Mucosa of descending colon (tissue), 3 donors: ENCODE measurements at regions not wholly inside any gene's neighbourhood (a gene's known extent, or its start where the extent isn't known, plus 50 kb on each side); places are given as distances from the start of the nearest gene placed in this dataset.
"Not testable (repeated sequence)": the region's sequence is repeated elsewhere in the genome, so short reads cannot be mapped to it uniquely, and the experiment has no call there.

Experiments used
- ATAC-seq: fragments of 200-7000 bp; cut with Tn5 transposase; one replicate; pipeline ENCODE4 v1.9.1; 2020; ENCODE audit warnings: mild to moderate bottlenecking, moderate library complexity
- DNase-seq, 3 donors: peaks; one replicate each; pipeline ENCODE4 v3.0.0-alpha.2; 2020
- H3K36me3 ChIP-seq: fragments of 200-600 bp; one replicate; pipeline ENCODE4 v1.8.0; 2021; ENCODE audit warnings: low read depth, mild to moderate bottlenecking
- H3K4me1 ChIP-seq: fragments of 200-600 bp; one replicate; pipeline ENCODE4 v1.8.0; 2021; ENCODE audit warnings: low read depth, mild to moderate bottlenecking
- H3K4me3 ChIP-seq: fragments of 200-600 bp; one replicate; pipeline ENCODE4 v1.8.0; 2021; ENCODE audit warnings: mild to moderate bottlenecking
- H3K9me3 ChIP-seq: fragments of 200-600 bp; one replicate; pipeline ENCODE4 v1.8.0; 2021; ENCODE audit warnings: mild to moderate bottlenecking
- CTCF ChIP-seq: fragments of 200-600 bp; IDR thresholded peaks from one replicate; pipeline ENCODE4 v1.8.0; 2022; ENCODE audit warnings: antibody characterized with exemption, mild to moderate bottlenecking
- intact Hi-C, 2 donors: fragments of 100-400 bp; cut with DNase I in 1 of 2; cut with micrococcal nuclease in 1 of 2; formaldehyde crosslinking; loops; one replicate each; pipeline versions ENCODE4 v1.11.0 to v1.11.1; 2022; cut with DNase I, micrococcal nuclease
- donor health status: DM: no; HTN: no; CAD: no; lungs with moderate emphysema.
- donor health status: DM: no; HTN: no; CAD: no.
- donor health status: DM: no; HTN: yes; CAD: no.

GRCh38 chr11:96567176-96567575 lies 177.4 kb downstream of the JRKL start:
- Histone ChIP-seq H3K4me1 (no peaks in the 10 kb centered on the region), H3K36me3 (no peaks in the 10 kb centered on the region), H3K4me3 (no peak overlapping the region), H3K9me3 (no peaks in the 10 kb centered on the region)
- intact Hi-C loops: no loop called here
- ATAC-seq (no peak), DNase-seq (no peak)
- no peak for TF ChIP-seq CTCF

GRCh38 chr11:96567667-96568066 lies 177.9 kb downstream of the JRKL start:
- intact Hi-C loops: no loop called here
- ATAC-seq (no peak), DNase-seq (no peak)
- no peak for TF ChIP-seq CTCF
- Histone ChIP-seq H3K36me3 (no peaks in the 10 kb centered on the region), H3K4me1 (no peaks in the 10 kb centered on the region), H3K4me3 (no peak overlapping the region), H3K9me3 (no peaks in the 10 kb centered on the region)

GRCh38 chr11:96576383-96576782 lies 186.6 kb downstream of the JRKL start:
- Histone ChIP-seq H3K4me3 (no peak overlapping the region), H3K36me3 (no peaks in the 10 kb centered on the region), H3K4me1 (no peaks in the 10 kb centered on the region), H3K9me3 (no peaks in the 10 kb centered on the region)
- TF ChIP-seq CTCF: no peak
- no peak for ATAC-seq
- intact Hi-C loops: no loop called here
- no peak for DNase-seq

GRCh38 chr11:96578379-96578778 lies 188.6 kb downstream of the JRKL start:
- Histone ChIP-seq H3K36me3 (no peaks in the 10 kb centered on the region), H3K4me3 (no peak overlapping the region), H3K4me1 (no peaks in the 10 kb centered on the region), H3K9me3 (no peaks in the 10 kb centered on the region)
- intact Hi-C loops: no loop called here
- DNase-seq (no peak), ATAC-seq (no peak)
- TF ChIP-seq CTCF: no peak

- no peak for ATAC-seq
- H3K36me3 ChIP-seq: no peaks in the 10 kb centered on the region
- H3K4me3 ChIP-seq: no peak overlapping the region
- DNase-seq: no peak
- intact Hi-C loops: no loop called here
- H3K9me3 ChIP-seq: no peaks in the 10 kb centered on the region
- TF ChIP-seq CTCF: no peak
- no peaks in the 10 kb centered on the region for H3K4me1 ChIP-seq
These were observed 189.8 kb downstream of the JRKL start for GRCh38 chr11:96579656-96580055.

GRCh38 chr11:96580476-96581040 lies 190.7 kb downstream of the JRKL start:
- no peak for TF ChIP-seq CTCF
- no peaks in the 10 kb centered on the region for H3K36me3 ChIP-seq
- no peaks in the 10 kb centered on the region for H3K4me1 ChIP-seq
- no peaks in the 10 kb centered on the region for H3K9me3 ChIP-seq
- intact Hi-C loops: no loop called here
- H3K4me3 ChIP-seq: no peak overlapping the region
- ATAC-seq (no peak), DNase-seq (no peak)

- H3K9me3 ChIP-seq, H3K36me3 ChIP-seq, H3K4me1 ChIP-seq, intact Hi-C loops, H3K4me3 ChIP-seq, DNase-seq, ATAC-seq: not testable (repeated sequence)
These were observed 196.4 kb downstream of the JRKL start for GRCh38 chr11:96585944-96586880.

GRCh38 chr11:96588793-96589192 lies 199.0 kb downstream of the JRKL start:
- H3K9me3 ChIP-seq, ATAC-seq, intact Hi-C loops, H3K36me3 ChIP-seq, DNase-seq, H3K4me1 ChIP-seq, H3K4me3 ChIP-seq: not testable (repeated sequence)
